ENCODE measurements at regions not wholly inside any gene's neighbourhood (a gene's known extent, or its start where the extent isn't known, plus 50 kb on each side); places are given as distances from the start of the nearest gene placed in this dataset.

GRCh38 chr12:65585648-65586602, 238.4 kb upstream of the HMGA2 start:
- TF ChIP-seq CTCF (conservative IDR thresholded peaks at IDR 0.05; ENCODE audit: low read depth, low read length): no peak
- no peak overlapping the region for H3K27ac ChIP-seq
- no peaks in the 10 kb centered on the region for H3K27me3 ChIP-seq (ENCODE audit: insufficient read depth, low read depth)
- H3K79me2 ChIP-seq (ENCODE audit: insufficient read depth, low read depth): no peaks in the 10 kb centered on the region
- no peaks in the 10 kb centered on the region for H3K36me3 ChIP-seq (ENCODE audit: insufficient read depth)
- no peaks in the 10 kb centered on the region for H4K20me1 ChIP-seq (ENCODE audit: insufficient read depth)
- no peak overlapping the region for H3K9ac ChIP-seq
- H3K4me3 ChIP-seq (IDR thresholded peaks at IDR 0.05; ENCODE audit: insufficient read depth, low read depth, low read length): no peak overlapping the region
- no peaks in the 10 kb centered on the region for H3K4me1 ChIP-seq (ENCODE audit: low read depth, poor library complexity, severe bottlenecking)
- no peak overlapping the region for H2AFZ ChIP-seq (ENCODE audit: low read depth)
- no peak overlapping the region for H3K4me2 ChIP-seq

- no peak overlapping the region for H3K4me3 ChIP-seq (IDR thresholded peaks at IDR 0.05; ENCODE audit: insufficient read depth, low read depth, low read length)
- no peaks in the 10 kb centered on the region for H3K4me1 ChIP-seq (ENCODE audit: low read depth, poor library complexity, severe bottlenecking)
- no peaks in the 10 kb centered on the region for H3K27me3 ChIP-seq (ENCODE audit: insufficient read depth, low read depth)
- H3K36me3 ChIP-seq (ENCODE audit: insufficient read depth): no peaks in the 10 kb centered on the region
- no peak for TF ChIP-seq CTCF (conservative IDR thresholded peaks at IDR 0.05; ENCODE audit: low read depth, low read length)
- H3K79me2 ChIP-seq (ENCODE audit: insufficient read depth, low read depth): no peaks in the 10 kb centered on the region
- no peak overlapping the region for H3K9ac ChIP-seq
- no peaks in the 10 kb centered on the region for H4K20me1 ChIP-seq (ENCODE audit: insufficient read depth)
- no peak overlapping the region for H3K4me2 ChIP-seq
- no peak overlapping the region for H2AFZ ChIP-seq (ENCODE audit: low read depth)
- no peak overlapping the region for H3K27ac ChIP-seq
These were observed 237.5 kb upstream of the HMGA2 start for GRCh38 chr12:65586796-65587195.

- Histone ChIP-seq H3K4me2 (no peak overlapping the region), H3K36me3 (ENCODE audit: insufficient read depth) (no peaks in the 10 kb centered on the region), H3K4me3 (IDR thresholded peaks at IDR 0.05; ENCODE audit: insufficient read depth, low read depth, low read length) (no peak overlapping the region), H3K9ac (no peak overlapping the region), H3K27ac (no peak overlapping the region), H3K27me3 (ENCODE audit: insufficient read depth, low read depth) (no peaks in the 10 kb centered on the region), H4K20me1 (ENCODE audit: insufficient read depth) (no peaks in the 10 kb centered on the region), H2AFZ (ENCODE audit: low read depth) (no peak overlapping the region), H3K4me1 (ENCODE audit: low read depth, poor library complexity, severe bottlenecking) (no peaks in the 10 kb centered on the region), H3K79me2 (ENCODE audit: insufficient read depth, low read depth) (no peaks in the 10 kb centered on the region)
- no peak for TF ChIP-seq CTCF (conservative IDR thresholded peaks at IDR 0.05; ENCODE audit: low read depth, low read length)
These were observed 234.0 kb upstream of the HMGA2 start for GRCh38 chr12:65590318-65590717.

GRCh38 chr12:65592416-65592815, 231.9 kb upstream of the HMGA2 start:
- Histone ChIP-seq H3K4me1 (ENCODE audit: low read depth, poor library complexity, severe bottlenecking) (no peaks in the 10 kb centered on the region), H3K27me3 (ENCODE audit: insufficient read depth, low read depth) (no peaks in the 10 kb centered on the region), H2AFZ (ENCODE audit: low read depth) (no peak overlapping the region), H3K9ac (no peak overlapping the region), H3K4me2 (no peak overlapping the region), H4K20me1 (ENCODE audit: insufficient read depth) (no peaks in the 10 kb centered on the region), H3K36me3 (ENCODE audit: insufficient read depth) (no peaks in the 10 kb centered on the region), H3K27ac (no peak overlapping the region), H3K4me3 (IDR thresholded peaks at IDR 0.05; ENCODE audit: insufficient read depth, low read depth, low read length) (no peak overlapping the region), H3K79me2 (ENCODE audit: insufficient read depth, low read depth) (no peaks in the 10 kb centered on the region)
- TF ChIP-seq CTCF (conservative IDR thresholded peaks at IDR 0.05; ENCODE audit: low read depth, low read length): no peak

Data from KMS-11 (cell line).